RWPE2 (cell line): ENCODE measurements at regions not wholly inside any gene's neighbourhood (a gene's known extent, or its start where the extent isn't known, plus 50 kb on each side); places are given as distances from the start of the nearest gene placed in this dataset.

ENCODE experiments used
- ATAC-seq: fragments of 200-7000 bp; cut with Tn5 transposase; 3 replicates; pipeline ENCODE4 v1.9.1; 2021; ENCODE audit warnings: low read depth
- DNase-seq: peaks from one replicate; pipeline ENCODE4 v3.0.0-alpha.2; 2020; ENCODE audit warnings: low spot score
- H3K27ac ChIP-seq: fragments of 450-650 bp; 2 replicates; pipeline ENCODE4 v1.5.1; 2017; ENCODE audit warnings: mild to moderate bottlenecking; ENCODE audit not compliant: poor library complexity, severe bottlenecking
- H3K27me3 ChIP-seq: fragments of 250-450 bp; sonication (Bioruptor Pico); 2 replicates; pipeline ENCODE4 v1.5.1; 2021; ENCODE audit warnings: mild to moderate bottlenecking, moderate library complexity; ENCODE audit not compliant: insufficient read depth, poor library complexity, severe bottlenecking
- H3K36me3 ChIP-seq: fragments of 250-450 bp; sonication (Bioruptor Pico); 2 replicates; pipeline ENCODE4 v1.5.1; 2020; ENCODE audit warnings: low read depth, mild to moderate bottlenecking, moderate library complexity
- H3K4me1 ChIP-seq: fragments of 250-450 bp; sonication (Bioruptor Pico); 2 replicates; pipeline ENCODE4 v1.5.1; 2021; ENCODE audit warnings: mild to moderate bottlenecking, moderate library complexity; ENCODE audit not compliant: insufficient read depth, poor library complexity, severe bottlenecking
- H3K4me3 ChIP-seq: fragments of 250-450 bp; sonication (Bioruptor Pico); 2 replicates; pipeline ENCODE4 v1.5.1; 2021; ENCODE audit warnings: mild to moderate bottlenecking, moderate library complexity; ENCODE audit not compliant: severe bottlenecking
- H3K9me3 ChIP-seq: fragments of 250-450 bp; sonication (Bioruptor Pico); 2 replicates; pipeline ENCODE4 v1.5.1; 2021; ENCODE audit warnings: mild to moderate bottlenecking, moderate library complexity; ENCODE audit not compliant: severe bottlenecking
- CTCF ChIP-seq: fragments of 450-650 bp; IDR thresholded peaks from one replicate; pipeline ENCODE4 v1.5.1; 2017; ENCODE audit warnings: mild to moderate bottlenecking, moderate library complexity; ENCODE audit not compliant: poor library complexity, severe bottlenecking

- ATAC-seq = no peak
- no peaks in the 10 kb centered on the region for H3K4me1 ChIP-seq
- DNase-seq = no peak
- no peaks in the 10 kb centered on the region for H3K36me3 ChIP-seq
- H3K9me3 ChIP-seq = no peaks in the 10 kb centered on the region
- peaks cover 7% of the 10 kb centered on the region for H3K27me3 ChIP-seq
- H3K4me3 ChIP-seq = no peak overlapping the region
- no peak for TF ChIP-seq CTCF
- no peak overlapping the region for H3K27ac ChIP-seq
Observed at GRCh38 chr17:34442387-34443111, 79.5 kb upstream of the CCL1 start.

- H3K4me1 ChIP-seq = no peaks in the 10 kb centered on the region
- no peak for TF ChIP-seq CTCF
- no peak overlapping the region for H3K4me3 ChIP-seq
- no peak for ATAC-seq
- no peak for DNase-seq
- peaks cover 3% of the 10 kb centered on the region for H3K27me3 ChIP-seq
- H3K27ac ChIP-seq = no peak overlapping the region
- no peaks in the 10 kb centered on the region for H3K9me3 ChIP-seq
- no peaks in the 10 kb centered on the region for H3K36me3 ChIP-seq
Observed at GRCh38 chr17:34437188-34437587, 74.2 kb upstream of the CCL1 start.

GRCh38 chr17:34436607-34437006 lies 73.6 kb upstream of the CCL1 start:
- Histone ChIP-seq H3K9me3 (no peaks in the 10 kb centered on the region), H3K27me3 (peaks cover 3% of the 10 kb centered on the region), H3K27ac (no peak overlapping the region), H3K4me3 (no peak overlapping the region), H3K36me3 (no peaks in the 10 kb centered on the region), H3K4me1 (no peaks in the 10 kb centered on the region)
- no peak for TF ChIP-seq CTCF
- DNase-seq (no peak), ATAC-seq (no peak)

GRCh38 chr17:34435182-34435928 lies 72.3 kb upstream of the CCL1 start:
- H3K4me3 ChIP-seq = no peak overlapping the region
- ATAC-seq (no peak), DNase-seq (no peak)
- H3K27ac ChIP-seq = no peak overlapping the region
- peaks cover 3% of the 10 kb centered on the region for H3K27me3 ChIP-seq
- no peaks in the 10 kb centered on the region for H3K9me3 ChIP-seq
- TF ChIP-seq CTCF = no peak
- no peaks in the 10 kb centered on the region for H3K4me1 ChIP-seq
- no peaks in the 10 kb centered on the region for H3K36me3 ChIP-seq

GRCh38 chr17:34434052-34434451 lies 71.0 kb upstream of the CCL1 start:
- H3K36me3 ChIP-seq = no peaks in the 10 kb centered on the region
- H3K9me3 ChIP-seq = no peaks in the 10 kb centered on the region
- no peak for TF ChIP-seq CTCF
- no peak overlapping the region for H3K4me3 ChIP-seq
- peaks cover 3% of the 10 kb centered on the region for H3K27me3 ChIP-seq
- H3K4me1 ChIP-seq = no peaks in the 10 kb centered on the region
- no peak for ATAC-seq
- H3K27ac ChIP-seq = no peak overlapping the region
- DNase-seq = no peak
